ENCODE measurements at regions not wholly inside any gene's neighbourhood (a gene's known extent, or its start where the extent isn't known, plus 50 kb on each side); places are given as distances from the start of the nearest gene placed in this dataset.

GRCh38 chr14:66143387-66144112, 342.6 kb upstream of the CCDC196 start:
- H3K27me3 ChIP-seq = no peaks in the 10 kb centered on the region
- no peak for TF ChIP-seq CTCF (IDR thresholded peaks at IDR 0.05)
- H3K36me3 ChIP-seq = no peaks in the 10 kb centered on the region
- H3K27ac ChIP-seq = no peak overlapping the region
- H3K4me1 ChIP-seq (ENCODE audit: control insufficient read depth in 1 of 2, insufficient read depth in 1 of 2, low read depth in 1 of 2, low read length in 1 of 2) = no peaks in the 10 kb centered on the region
- H3K9me3 ChIP-seq = no peaks in the 10 kb centered on the region
- no peak overlapping the region for H3K4me3 ChIP-seq (ENCODE audit: low read depth in 1 of 2, low read length in 1 of 2)

- Histone ChIP-seq H3K36me3 (no peaks in the 10 kb centered on the region), H3K27me3 (no peaks in the 10 kb centered on the region), H3K4me1 (ENCODE audit: control insufficient read depth in 1 of 2, insufficient read depth in 1 of 2, low read depth in 1 of 2, low read length in 1 of 2) (no peaks in the 10 kb centered on the region), H3K27ac (no peak overlapping the region), H3K4me3 (ENCODE audit: low read depth in 1 of 2, low read length in 1 of 2) (no peak overlapping the region), H3K9me3 (no peaks in the 10 kb centered on the region)
- TF ChIP-seq CTCF (IDR thresholded peaks at IDR 0.05) = no peak
Observed at GRCh38 chr14:66152302-66152701, 333.9 kb upstream of the CCDC196 start.

GRCh38 chr14:66152747-66153146, 333.4 kb upstream of the CCDC196 start:
- Histone ChIP-seq H3K27me3 (no peaks in the 10 kb centered on the region), H3K36me3 (no peaks in the 10 kb centered on the region), H3K4me3 (ENCODE audit: low read depth in 1 of 2, low read length in 1 of 2) (no peak overlapping the region), H3K9me3 (no peaks in the 10 kb centered on the region), H3K4me1 (ENCODE audit: control insufficient read depth in 1 of 2, insufficient read depth in 1 of 2, low read depth in 1 of 2, low read length in 1 of 2) (no peaks in the 10 kb centered on the region), H3K27ac (no peak overlapping the region)
- no peak for TF ChIP-seq CTCF (IDR thresholded peaks at IDR 0.05)

- H3K27ac ChIP-seq = no peak overlapping the region
- H3K27me3 ChIP-seq = no peaks in the 10 kb centered on the region
- no peaks in the 10 kb centered on the region for H3K4me1 ChIP-seq (ENCODE audit: control insufficient read depth in 1 of 2, insufficient read depth in 1 of 2, low read depth in 1 of 2, low read length in 1 of 2)
- H3K36me3 ChIP-seq = no peaks in the 10 kb centered on the region
- H3K9me3 ChIP-seq = no peaks in the 10 kb centered on the region
- TF ChIP-seq CTCF (IDR thresholded peaks at IDR 0.05) = no peak
- H3K4me3 ChIP-seq (ENCODE audit: low read depth in 1 of 2, low read length in 1 of 2) = no peak overlapping the region
Observed at GRCh38 chr14:66163023-66163422, 323.1 kb upstream of the CCDC196 start.

GRCh38 chr14:66165337-66165736, 320.8 kb upstream of the CCDC196 start:
- no peak overlapping the region for H3K27ac ChIP-seq
- H3K4me3 ChIP-seq (ENCODE audit: low read depth in 1 of 2, low read length in 1 of 2) = no peak overlapping the region
- H3K9me3 ChIP-seq = no peaks in the 10 kb centered on the region
- H3K4me1 ChIP-seq (ENCODE audit: control insufficient read depth in 1 of 2, insufficient read depth in 1 of 2, low read depth in 1 of 2, low read length in 1 of 2) = no peaks in the 10 kb centered on the region
- TF ChIP-seq CTCF (IDR thresholded peaks at IDR 0.05) = no peak
- H3K36me3 ChIP-seq = no peaks in the 10 kb centered on the region
- no peaks in the 10 kb centered on the region for H3K27me3 ChIP-seq

All from neutrophil (primary cell).